NCI-H1930 (cell line): ENCODE measurements at regions not wholly inside any gene's neighbourhood (a gene's known extent, or its start where the extent isn't known, plus 50 kb on each side); places are given as distances from the start of the nearest gene placed in this dataset.

ENCODE experiments used
- DNase-seq, 2 experiments: peaks; one replicate each; lab custom pipeline; 2025; lab: John Stamatoyannopoulos, UW

- DNase-seq: no peak
Measured at GRCh38 chr2:120674246-120675170, 61.2 kb upstream of the GLI2 start.

- DNase-seq: peak in 1 of 2 experiments; percentile 13
Measured at GRCh38 chr2:120675460-120676130, 60.1 kb upstream of the GLI2 start.

- no peak for DNase-seq
Measured at GRCh38 chr2:120677221-120677620, 58.4 kb upstream of the GLI2 start.

- no peak for DNase-seq
Measured at GRCh38 chr2:120677696-120678247, 57.9 kb upstream of the GLI2 start.

- DNase-seq: no peak
Measured at GRCh38 chr2:120678251-120678650, 57.4 kb upstream of the GLI2 start.

GRCh38 chr2:120678926-120679325 lies 56.7 kb upstream of the GLI2 start:
- DNase-seq: no peak

- no peak for DNase-seq
Measured at GRCh38 chr2:120679526-120679925, 56.1 kb upstream of the GLI2 start.

GRCh38 chr2:120680136-120680761 lies 55.4 kb upstream of the GLI2 start:
- peak; percentile 40 to 62 for DNase-seq

GRCh38 chr2:120681181-120681580 lies 54.5 kb upstream of the GLI2 start:
- no peak for DNase-seq

GRCh38 chr2:120681696-120682288 lies 53.9 kb upstream of the GLI2 start:
- no peak for DNase-seq

- no peak for DNase-seq
Measured at GRCh38 chr2:120682654-120683053, 53.0 kb upstream of the GLI2 start.

GRCh38 chr2:120683081-120683480 lies 52.6 kb upstream of the GLI2 start:
- no peak for DNase-seq

GRCh38 chr2:120683701-120684100 lies 52.0 kb upstream of the GLI2 start:
- DNase-seq: no peak

GRCh38 chr2:120684289-120685065 lies 51.2 kb upstream of the GLI2 start:
- DNase-seq: no peak

GRCh38 chr2:120685066-120685973 lies 50.3 kb upstream of the GLI2 start:
- no peak for DNase-seq
